NCI-H2107 treated with DMSO at 0.1 percent for 48 hours (cell line): ENCODE measurements at regions not wholly inside any gene's neighbourhood (a gene's known extent, or its start where the extent isn't known, plus 50 kb on each side); places are given as distances from the start of the nearest gene placed in this dataset.

Experiments used
- DNase-seq: peaks from one replicate; lab custom pipeline; 2025; ENCODE audit not compliant: unreplicated experiment; lab: John Stamatoyannopoulos, UW

GRCh38 chr2:74036010-74036409 lies 51.3 kb downstream of the TET3 start:
- DNase-seq = no peak

GRCh38 chr2:74036450-74037195 lies 51.9 kb downstream of the TET3 start:
- DNase-seq = peak; percentile 8

- no peak for DNase-seq
These were observed 52.7 kb downstream of the TET3 start for GRCh38 chr2:74037379-74037860.

- no peak for DNase-seq
These were observed 54.9 kb downstream of the TET3 start for GRCh38 chr2:74039611-74040010.

GRCh38 chr2:74041182-74041581 lies 56.5 kb downstream of the TET3 start:
- DNase-seq = no peak

- DNase-seq = no peak
These were observed 57.0 kb downstream of the TET3 start for GRCh38 chr2:74041726-74042125.

- DNase-seq = no peak
These were observed 57.9 kb downstream of the TET3 start for GRCh38 chr2:74042606-74043005.

GRCh38 chr2:74043345-74044329 lies 58.9 kb downstream of the TET3 start:
- no peak for DNase-seq

GRCh38 chr2:74044999-74045398 lies 60.3 kb downstream of the TET3 start:
- no peak for DNase-seq

GRCh38 chr2:74045454-74045853 lies 60.7 kb downstream of the TET3 start:
- DNase-seq = no peak

GRCh38 chr2:74046441-74046840 lies 61.7 kb downstream of the TET3 start:
- DNase-seq = no peak

- no peak for DNase-seq
These were observed 62.4 kb downstream of the TET3 start for GRCh38 chr2:74047152-74047551.

- no peak for DNase-seq
These were observed 63.4 kb downstream of the TET3 start for GRCh38 chr2:74048147-74048546.

- no peak for DNase-seq
These were observed 64.3 kb downstream of the TET3 start for GRCh38 chr2:74048843-74049519.

GRCh38 chr2:74050151-74050550 lies 65.4 kb downstream of the TET3 start:
- DNase-seq = no peak

GRCh38 chr2:74051504-74051903 lies 66.8 kb downstream of the TET3 start:
- DNase-seq = no peak

GRCh38 chr2:74052732-74053710 lies 68.3 kb downstream of the TET3 start:
- no peak for DNase-seq

GRCh38 chr2:74053959-74054715 lies 69.4 kb downstream of the TET3 start:
- no peak for DNase-seq

GRCh38 chr2:74059137-74059775 lies 74.5 kb downstream of the TET3 start:
- no peak for DNase-seq
